ENCODE measurements at regions not wholly inside any gene's neighbourhood (a gene's known extent, or its start where the extent isn't known, plus 50 kb on each side); places are given as distances from the start of the nearest gene placed in this dataset.
A peak's percentile ranks its signal among the peaks of the same experiment; 100 is the strongest.

GRCh38 chr20:50385733-50386640, 124.2 kb upstream of the PTPN1 start:
- intact Hi-C loops (cut with DNase I), result no loop called here
- Histone ChIP-seq H3K27ac (no peak overlapping the region), H3K4me3 (no peak overlapping the region), H3K9me3 (no peaks in the 10 kb centered on the region), H3K36me3 (no peaks in the 10 kb centered on the region), H3K4me1 (peaks cover 0 to 57% (median 21%) of the 10 kb centered on the region in 4 donors), H3K27me3 (no peaks in the 10 kb centered on the region)
- ATAC-seq (no peak), DNase-seq (peak in 1 of 3 donors; percentile 51)
- TF ChIP-seq CTCF (IDR thresholded peaks at IDR 0.05), result no peak
- no peak for TF ChIP-seq POLR2A (IDR thresholded peaks at IDR 0.05)
- 76% methylated on average over 11 of the region's 22 CpGs for WGBS (ENCODE audit: insufficient coverage, low coverage, low lambda C conversion rate, missing lambda C conversion rate)

GRCh38 chr20:50386641-50386960, 123.6 kb upstream of the PTPN1 start:
- TF ChIP-seq CTCF (IDR thresholded peaks at IDR 0.05) (no peak), POLR2A (IDR thresholded peaks at IDR 0.05) (no peak)
- DNase-seq (no peak), ATAC-seq (no peak)
- no peak overlapping the region for H3K27ac ChIP-seq
- WGBS (ENCODE audit: insufficient coverage, low coverage, low lambda C conversion rate, missing lambda C conversion rate), result 53% methylated on average over 6 of the region's 6 CpGs
- H3K27me3 ChIP-seq, result no peaks in the 10 kb centered on the region
- no peak overlapping the region for H3K4me3 ChIP-seq
- intact Hi-C loops (cut with DNase I), result no loop called here
- H3K4me1 ChIP-seq, result peaks cover 0 to 61% (median 23%) of the 10 kb centered on the region in 4 donors
- H3K36me3 ChIP-seq, result no peaks in the 10 kb centered on the region
- no peaks in the 10 kb centered on the region for H3K9me3 ChIP-seq

- no peaks in the 10 kb centered on the region for H3K36me3 ChIP-seq
- TF ChIP-seq CTCF (IDR thresholded peaks at IDR 0.05), result no peak
- TF ChIP-seq POLR2A (IDR thresholded peaks at IDR 0.05), result no peak
- DNase-seq (no peak), ATAC-seq (no peak)
- H3K27ac ChIP-seq, result peak overlapping the region in 1 of 3 donors; percentile 82
- H3K9me3 ChIP-seq, result no peaks in the 10 kb centered on the region
- H3K4me3 ChIP-seq, result no peak overlapping the region
- H3K4me1 ChIP-seq, result peaks cover 0 to 53% (median 21%) of the 10 kb centered on the region in 4 donors
- H3K27me3 ChIP-seq, result no peaks in the 10 kb centered on the region
- intact Hi-C loops (cut with DNase I), result no loop called here
- 79% methylated on average over 21 of the region's 21 CpGs for WGBS (ENCODE audit: insufficient coverage, low coverage, low lambda C conversion rate, missing lambda C conversion rate)
These were observed 122.8 kb upstream of the PTPN1 start for GRCh38 chr20:50387218-50387995.

GRCh38 chr20:50387996-50388332, 122.2 kb upstream of the PTPN1 start:
- Histone ChIP-seq H3K27ac (peak overlapping the region in 1 of 3 donors; percentile 82), H3K4me3 (no peak overlapping the region), H3K36me3 (no peaks in the 10 kb centered on the region), H3K4me1 (peaks cover 0 to 52% (median 24%) of the 10 kb centered on the region in 4 donors), H3K27me3 (no peaks in the 10 kb centered on the region), H3K9me3 (no peaks in the 10 kb centered on the region)
- WGBS (ENCODE audit: insufficient coverage, low coverage, low lambda C conversion rate, missing lambda C conversion rate), result 22% methylated on average over 2 of the region's 6 CpGs
- intact Hi-C loops (cut with DNase I), result no loop called here
- TF ChIP-seq POLR2A (IDR thresholded peaks at IDR 0.05), result no peak
- TF ChIP-seq CTCF (IDR thresholded peaks at IDR 0.05), result no peak
- DNase-seq, result no peak
- no peak for ATAC-seq

Data from right lobe of liver (tissue), 6 donors.